Mononuclear cell (primary cell): ENCODE measurements at regions not wholly inside any gene's neighbourhood (a gene's known extent, or its start where the extent isn't known, plus 50 kb on each side); places are given as distances from the start of the nearest gene placed in this dataset.

Experiments
- H3K27me3 ChIP-seq: 2 replicates; pipeline ENCODE4 v1.6.0; 2011; ENCODE audit warnings: low read length, control low read depth; ENCODE audit not compliant: insufficient read depth
- H3K4me1 ChIP-seq: 2 replicates; pipeline ENCODE4 v1.5.1; 2011; ENCODE audit warnings: mild to moderate bottlenecking, low read length, control low read depth; ENCODE audit not compliant: insufficient read depth
- H3K4me3 ChIP-seq: 2 replicates; pipeline ENCODE4 v1.5.1; 2011; ENCODE audit warnings: mild to moderate bottlenecking, low read length, moderate library complexity
- H3K9me3 ChIP-seq: 2 replicates; pipeline ENCODE4 v1.5.1; 2011; ENCODE audit warnings: low read depth, mild to moderate bottlenecking, control low read depth, low read length

GRCh38 chr2:217273851-217274250, 414.0 kb upstream of the TNP1 start:
- peaks cover 2% of the 10 kb centered on the region for H3K27me3 ChIP-seq
- H3K9me3 ChIP-seq: no peaks in the 10 kb centered on the region
- no peak overlapping the region for H3K4me3 ChIP-seq
- H3K4me1 ChIP-seq: no peaks in the 10 kb centered on the region

GRCh38 chr2:217273162-217273561, 413.3 kb upstream of the TNP1 start:
- H3K27me3 ChIP-seq: peaks cover 2% of the 10 kb centered on the region
- no peaks in the 10 kb centered on the region for H3K9me3 ChIP-seq
- H3K4me3 ChIP-seq: no peak overlapping the region
- no peaks in the 10 kb centered on the region for H3K4me1 ChIP-seq

GRCh38 chr2:217271813-217272212, 411.9 kb upstream of the TNP1 start:
- Histone ChIP-seq H3K27me3 (no peaks in the 10 kb centered on the region), H3K9me3 (no peaks in the 10 kb centered on the region)

GRCh38 chr2:217270485-217271121, 410.7 kb upstream of the TNP1 start:
- H3K4me1 ChIP-seq: no peaks in the 10 kb centered on the region
- no peaks in the 10 kb centered on the region for H3K9me3 ChIP-seq
- H3K27me3 ChIP-seq: no peaks in the 10 kb centered on the region
- H3K4me3 ChIP-seq: no peak overlapping the region

More at GRCh38 chr2:217271813-217272212, 411.9 kb upstream of the TNP1 start:
- Histone ChIP-seq H3K4me3 (no peak overlapping the region), H3K4me1 (no peaks in the 10 kb centered on the region)

GRCh38 chr2:217269701-217270484, 410.0 kb upstream of the TNP1 start:
- H3K9me3 ChIP-seq: no peaks in the 10 kb centered on the region
- H3K27me3 ChIP-seq: peaks cover 5% of the 10 kb centered on the region
- H3K4me3 ChIP-seq: no peak overlapping the region
- no peaks in the 10 kb centered on the region for H3K4me1 ChIP-seq

- Histone ChIP-seq H3K4me3 (no peak overlapping the region), H3K4me1 (no peaks in the 10 kb centered on the region), H3K27me3 (peaks cover 5% of the 10 kb centered on the region), H3K9me3 (no peaks in the 10 kb centered on the region)
Observed at GRCh38 chr2:217268978-217269377, 409.1 kb upstream of the TNP1 start.

- H3K4me3 ChIP-seq: no peak overlapping the region
- no peaks in the 10 kb centered on the region for H3K9me3 ChIP-seq
- no peaks in the 10 kb centered on the region for H3K4me1 ChIP-seq
- peaks cover 5% of the 10 kb centered on the region for H3K27me3 ChIP-seq
Observed at GRCh38 chr2:217267758-217268157, 407.9 kb upstream of the TNP1 start.

GRCh38 chr2:217263756-217264155, 403.9 kb upstream of the TNP1 start:
- H3K4me1 ChIP-seq: no peaks in the 10 kb centered on the region
- peaks cover 11% of the 10 kb centered on the region for H3K27me3 ChIP-seq
- H3K4me3 ChIP-seq: no peak overlapping the region
- H3K9me3 ChIP-seq: no peaks in the 10 kb centered on the region

GRCh38 chr2:217262911-217263310, 403.0 kb upstream of the TNP1 start:
- Histone ChIP-seq H3K4me3 (no peak overlapping the region), H3K4me1 (no peaks in the 10 kb centered on the region), H3K9me3 (no peaks in the 10 kb centered on the region), H3K27me3 (peaks cover 11% of the 10 kb centered on the region)

- Histone ChIP-seq H3K27me3 (peaks cover 11% of the 10 kb centered on the region), H3K4me3 (no peak overlapping the region), H3K9me3 (no peaks in the 10 kb centered on the region), H3K4me1 (no peaks in the 10 kb centered on the region)
Observed at GRCh38 chr2:217261452-217261851, 401.6 kb upstream of the TNP1 start.

GRCh38 chr2:217260441-217261115, 400.7 kb upstream of the TNP1 start:
- Histone ChIP-seq H3K4me3 (no peak overlapping the region), H3K27me3 (peaks cover 11% of the 10 kb centered on the region), H3K9me3 (no peaks in the 10 kb centered on the region), H3K4me1 (no peaks in the 10 kb centered on the region)

GRCh38 chr2:217258170-217258569, 398.3 kb upstream of the TNP1 start:
- H3K4me3 ChIP-seq: no peak overlapping the region
- H3K9me3 ChIP-seq: no peaks in the 10 kb centered on the region
- no peaks in the 10 kb centered on the region for H3K4me1 ChIP-seq
- H3K27me3 ChIP-seq: peaks cover 11% of the 10 kb centered on the region

GRCh38 chr2:217256251-217256650, 396.4 kb upstream of the TNP1 start:
- H3K9me3 ChIP-seq: no peaks in the 10 kb centered on the region
- H3K4me1 ChIP-seq: no peaks in the 10 kb centered on the region
- peaks cover 8% of the 10 kb centered on the region for H3K27me3 ChIP-seq
- no peak overlapping the region for H3K4me3 ChIP-seq

GRCh38 chr2:217254111-217254510, 394.2 kb upstream of the TNP1 start:
- Histone ChIP-seq H3K9me3 (no peaks in the 10 kb centered on the region), H3K4me3 (no peak overlapping the region), H3K4me1 (no peaks in the 10 kb centered on the region)

GRCh38 chr2:217252181-217252580, 392.3 kb upstream of the TNP1 start:
- Histone ChIP-seq H3K4me1 (peaks cover 5% of the 10 kb centered on the region), H3K27me3 (peaks cover 24% of the 10 kb centered on the region), H3K9me3 (no peaks in the 10 kb centered on the region), H3K4me3 (no peak overlapping the region)

More at GRCh38 chr2:217254111-217254510, 394.2 kb upstream of the TNP1 start:
- peaks cover 16% of the 10 kb centered on the region for H3K27me3 ChIP-seq
